Activated CD4-positive, alpha-beta memory T cell treated with anti-CD3 and anti-CD28 coated beads, Interleukin-2, amount 10 ng/mL, durations not matched to agents 7 days and 5 days (primary cell): ENCODE measurements at regions not wholly inside any gene's neighbourhood (a gene's known extent, or its start where the extent isn't known, plus 50 kb on each side); places are given as distances from the start of the nearest gene placed in this dataset.
"Not testable (repeated sequence)": the region's sequence is repeated elsewhere in the genome, so short reads cannot be mapped to it uniquely, and the experiment has no call there.

Source experiments
- CTCF ChIA-PET: fragments of 350-600 bp; sonication (Branson Sonifier 250); formaldehyde crosslinking; loops from one replicate; lab custom pipeline; 2021; ENCODE audit warnings: antibody characterized with exemption, inconsistent platforms; lab: Charles Lee
- POLR2A ChIA-PET: fragments of 350-600 bp; sonication (Branson Sonifier 250); formaldehyde crosslinking; loops from one replicate; lab custom pipeline; 2021; ENCODE audit warnings: antibody characterized with exemption; lab: Charles Lee
- DNase-seq: peaks from one replicate; pipeline ENCODE4 v3.0.0-alpha.2; 2020
- H3K27ac Mint-ChIP-seq: one replicate; pipeline ENCODE4 v1.8.0; 2021; ENCODE audit warnings: mild to moderate bottlenecking, mixed read lengths
- H3K27me3 Mint-ChIP-seq: one replicate; pipeline ENCODE4 v1.8.0; 2021; ENCODE audit warnings: mixed read lengths
- H3K36me3 Mint-ChIP-seq: one replicate; pipeline ENCODE4 v1.8.0; 2021; ENCODE audit warnings: low read depth, mixed read lengths
- H3K4me1 Mint-ChIP-seq: one replicate; pipeline ENCODE4 v1.8.0; 2021; ENCODE audit warnings: mixed read lengths
- H3K4me3 Mint-ChIP-seq: one replicate; pipeline ENCODE4 v1.8.0; 2021; ENCODE audit warnings: mild to moderate bottlenecking, mixed read lengths
- H3K9me3 Mint-ChIP-seq: one replicate; pipeline ENCODE4 v1.8.0; 2021; ENCODE audit warnings: mixed read lengths

DNA sequence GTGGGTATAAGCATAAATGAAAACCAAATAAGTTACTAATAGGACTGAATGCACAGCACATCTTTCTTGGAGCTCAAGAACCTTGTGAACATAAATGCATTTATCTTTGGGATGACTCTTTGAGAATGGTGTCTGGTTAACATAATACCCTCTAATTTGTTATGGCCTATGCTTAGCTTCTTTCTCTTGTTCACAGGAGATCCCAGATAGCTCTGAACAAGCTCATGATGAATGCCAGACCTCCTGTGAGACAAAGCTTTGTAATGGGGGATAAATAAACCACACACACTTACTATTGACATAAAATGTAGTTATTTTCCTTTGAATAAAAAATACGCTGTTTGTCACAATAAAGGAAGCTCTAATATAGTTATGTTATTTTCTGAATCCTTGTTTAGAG is 111.5 kb downstream of the PSAT1 start:
- no peak for DNase-seq
- no peaks in the 10 kb centered on the region for H3K27me3 Mint-ChIP-seq
- H3K9me3 Mint-ChIP-seq, result no peaks in the 10 kb centered on the region
- ChIA-PET CTCF (no interaction called here), POLR2A (no interaction called here)
- no peaks in the 10 kb centered on the region for H3K4me1 Mint-ChIP-seq
- H3K36me3 Mint-ChIP-seq, result no peaks in the 10 kb centered on the region
- no peak overlapping the region for H3K4me3 Mint-ChIP-seq
- H3K27ac Mint-ChIP-seq, result no peak overlapping the region

GRCh38 chr9:78409928-78410510 is 113.1 kb downstream of the PSAT1 start:
- H3K27ac Mint-ChIP-seq, CTCF ChIA-PET, H3K4me1 Mint-ChIP-seq, H3K36me3 Mint-ChIP-seq, H3K27me3 Mint-ChIP-seq, H3K9me3 Mint-ChIP-seq, POLR2A ChIA-PET, H3K4me3 Mint-ChIP-seq, DNase-seq: not testable (repeated sequence)

DNA sequence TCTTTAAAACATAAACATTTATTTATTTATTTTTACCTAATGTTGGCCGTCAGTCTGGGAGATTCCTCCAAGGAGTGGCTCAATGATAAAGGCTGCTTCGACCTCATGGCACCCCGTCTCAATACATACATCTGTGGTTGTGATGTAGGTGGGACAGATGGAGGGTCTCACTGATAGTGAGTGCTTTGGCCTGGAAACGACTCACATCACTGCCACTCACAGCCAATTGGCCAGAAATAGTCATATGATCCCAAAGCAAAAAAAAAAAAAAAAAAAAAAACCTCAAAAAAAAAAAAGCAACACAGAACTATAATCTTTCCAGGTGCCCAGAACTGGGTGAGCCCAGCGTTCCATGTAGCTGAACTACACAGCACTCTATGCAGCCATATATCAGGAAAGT is 125.4 kb downstream of the PSAT1 start:
- H3K27ac Mint-ChIP-seq, result no peak overlapping the region
- ChIA-PET CTCF (no interaction called here), POLR2A (no interaction called here)
- peaks cover 5% of the 10 kb centered on the region for H3K27me3 Mint-ChIP-seq
- H3K4me3 Mint-ChIP-seq, result no peak overlapping the region
- no peaks in the 10 kb centered on the region for H3K36me3 Mint-ChIP-seq
- no peaks in the 10 kb centered on the region for H3K4me1 Mint-ChIP-seq
- no peak for DNase-seq
- no peaks in the 10 kb centered on the region for H3K9me3 Mint-ChIP-seq

DNA sequence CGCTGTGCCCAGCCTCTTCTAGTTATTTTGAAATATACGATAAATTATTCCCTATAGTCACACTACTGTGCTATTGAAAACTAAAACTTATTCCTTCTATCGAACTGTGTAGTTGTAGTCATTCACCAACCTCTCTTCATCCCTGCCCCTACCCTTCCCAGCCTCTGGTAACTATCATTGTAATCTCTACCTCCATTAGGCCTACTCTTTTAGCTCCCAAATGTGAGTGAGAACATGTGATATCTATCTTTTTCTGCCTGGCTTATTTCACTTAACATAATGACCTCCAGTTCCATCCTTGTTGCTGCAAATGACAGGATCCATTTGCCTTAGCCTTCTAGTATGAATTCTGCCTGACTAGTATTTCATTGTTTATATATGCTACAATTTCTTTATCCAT is 127.4 kb downstream of the PSAT1 start:
- POLR2A ChIA-PET, result no interaction called here
- no peaks in the 10 kb centered on the region for H3K9me3 Mint-ChIP-seq
- H3K27ac Mint-ChIP-seq, result no peak overlapping the region
- DNase-seq, result no peak
- no peaks in the 10 kb centered on the region for H3K36me3 Mint-ChIP-seq
- peaks cover 5% of the 10 kb centered on the region for H3K27me3 Mint-ChIP-seq
- CTCF ChIA-PET, result no interaction called here
- H3K4me3 Mint-ChIP-seq, result no peak overlapping the region
- H3K4me1 Mint-ChIP-seq, result peaks cover 2% of the 10 kb centered on the region

- Mint-ChIP-seq H3K9me3 (no peaks in the 10 kb centered on the region), H3K27me3 (peaks cover 5% of the 10 kb centered on the region), H3K27ac (no peak overlapping the region), H3K36me3 (no peaks in the 10 kb centered on the region), H3K4me3 (no peak overlapping the region), H3K4me1 (peaks cover 2% of the 10 kb centered on the region)
- DNase-seq, result no peak
- CTCF ChIA-PET, result no interaction called here
- POLR2A ChIA-PET, result no interaction called here
Measured at GRCh38 chr9:78428640-78429039, 131.7 kb downstream of the PSAT1 start.

DNA sequence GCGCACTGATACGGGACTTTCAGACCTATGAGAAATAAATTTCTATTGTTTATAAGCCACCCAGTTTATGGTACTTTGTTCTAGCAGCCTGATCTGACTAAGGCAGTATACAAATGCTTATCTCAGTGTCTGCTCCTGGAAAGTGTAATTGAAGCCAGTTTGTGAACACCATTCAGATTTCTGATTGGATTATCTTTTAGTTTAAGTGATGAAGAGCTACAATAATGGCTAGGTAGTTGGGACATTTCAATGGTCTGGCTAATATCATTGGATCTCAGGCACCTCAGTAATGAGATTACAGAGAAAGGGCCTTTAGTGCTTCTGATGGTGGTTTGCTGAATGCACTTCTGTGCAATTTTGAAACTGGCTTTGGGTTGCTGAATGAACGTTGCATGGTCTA is 133.5 kb downstream of the PSAT1 start:
- no peak for DNase-seq
- ChIA-PET POLR2A (no interaction called here), CTCF (no interaction called here)
- Mint-ChIP-seq H3K9me3 (no peaks in the 10 kb centered on the region), H3K36me3 (no peaks in the 10 kb centered on the region), H3K27ac (no peak overlapping the region), H3K27me3 (peaks cover 5% of the 10 kb centered on the region), H3K4me1 (peaks cover 2% of the 10 kb centered on the region), H3K4me3 (no peak overlapping the region)

- CTCF ChIA-PET, H3K4me3 Mint-ChIP-seq: not testable (repeated sequence)
Measured at GRCh38 chr9:78431039-78431438, 134.1 kb downstream of the PSAT1 start.

DNA sequence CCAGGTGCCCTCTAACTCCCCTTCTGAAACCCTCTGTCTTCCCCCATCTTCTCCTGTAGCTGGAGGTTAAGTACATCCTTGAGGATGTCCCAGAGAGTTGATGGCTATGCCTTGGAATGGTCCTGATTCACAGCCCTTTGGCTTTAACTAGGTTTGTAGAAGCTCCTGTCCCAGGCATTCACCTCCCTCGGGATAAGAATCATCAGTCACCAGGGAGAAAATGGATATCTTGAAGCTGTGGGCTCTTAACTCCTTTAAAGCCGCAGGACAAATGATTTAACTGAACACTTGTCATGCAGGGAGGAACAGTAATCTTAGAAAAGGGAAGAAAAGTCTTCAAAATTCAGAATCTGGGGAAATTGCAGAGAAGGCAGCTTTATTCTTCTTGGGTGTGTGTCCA is 139.9 kb downstream of the PSAT1 start:
- H3K36me3 Mint-ChIP-seq, result no peaks in the 10 kb centered on the region
- CTCF ChIA-PET, result no interaction called here
- H3K4me1 Mint-ChIP-seq, result peaks cover 4% of the 10 kb centered on the region
- no peak overlapping the region for H3K4me3 Mint-ChIP-seq
- POLR2A ChIA-PET, result no interaction called here
- DNase-seq, result no peak
- peaks cover 8% of the 10 kb centered on the region for H3K27me3 Mint-ChIP-seq
- no peaks in the 10 kb centered on the region for H3K9me3 Mint-ChIP-seq
- no peak overlapping the region for H3K27ac Mint-ChIP-seq

More at GRCh38 chr9:78431039-78431438, 134.1 kb downstream of the PSAT1 start:
- H3K4me1 Mint-ChIP-seq, POLR2A ChIA-PET, DNase-seq, H3K36me3 Mint-ChIP-seq, H3K27me3 Mint-ChIP-seq, H3K9me3 Mint-ChIP-seq, H3K27ac Mint-ChIP-seq: not testable (repeated sequence)

DNA sequence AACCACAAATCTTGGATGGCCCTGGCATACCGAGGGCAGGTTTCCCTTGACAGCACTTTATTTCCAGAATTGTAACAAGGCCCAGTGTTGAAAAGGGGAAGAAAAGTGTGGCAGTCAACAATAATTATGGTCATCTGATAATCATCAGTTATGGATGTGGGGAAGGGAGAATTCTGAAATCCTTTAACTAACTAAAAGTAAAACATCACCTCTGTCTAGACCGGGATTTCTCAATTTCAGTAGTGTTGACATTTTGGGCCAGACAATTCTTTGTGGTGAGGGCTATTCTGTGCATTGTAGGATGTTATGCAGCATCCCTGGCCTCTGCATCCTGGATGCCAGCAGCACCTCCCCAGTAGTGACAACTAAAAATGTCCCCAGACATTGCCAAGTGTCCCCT is 140.4 kb downstream of the PSAT1 start:
- Mint-ChIP-seq H3K27ac (no peak overlapping the region), H3K4me1 (peaks cover 4% of the 10 kb centered on the region)
- CTCF ChIA-PET, result interaction anchor here (1.1 to 1.2 kb wide), 2 partner anchors 12 to 232 kb away, joined by 3 read pairs; no protein-coding TSS in a partner anchor

GRCh38 chr9:78437806-78438205 is 140.9 kb downstream of the PSAT1 start:
- Mint-ChIP-seq H3K4me3 (no peak overlapping the region), H3K27ac (no peak overlapping the region), H3K9me3 (no peaks in the 10 kb centered on the region), H3K36me3 (no peaks in the 10 kb centered on the region), H3K27me3 (peaks cover 8% of the 10 kb centered on the region), H3K4me1 (peaks cover 4% of the 10 kb centered on the region)
- DNase-seq, result no peak
- ChIA-PET POLR2A (no interaction called here), CTCF (interaction anchor here (1.1 to 2.5 kb wide), 3 partner anchors 12 to 231 kb away, joined by 3 to 7 read pairs (median 3); no protein-coding TSS in a partner anchor)

More for the DNA sequence above, 140.4 kb downstream of the PSAT1 start:
- POLR2A ChIA-PET, result no interaction called here
- no peak overlapping the region for H3K4me3 Mint-ChIP-seq
- no peak for DNase-seq
- H3K36me3 Mint-ChIP-seq, result no peaks in the 10 kb centered on the region
- no peaks in the 10 kb centered on the region for H3K9me3 Mint-ChIP-seq
- H3K27me3 Mint-ChIP-seq, result peaks cover 8% of the 10 kb centered on the region

GRCh38 chr9:78438211-78438610 is 141.3 kb downstream of the PSAT1 start:
- no peak for DNase-seq
- peaks cover 8% of the 10 kb centered on the region for H3K27me3 Mint-ChIP-seq
- CTCF ChIA-PET, result interaction anchor here (1.1 to 2.5 kb wide), 4 partner anchors 11 to 231 kb away, joined by 3 to 7 read pairs (median 4); no protein-coding TSS in a partner anchor
- H3K4me1 Mint-ChIP-seq, result peaks cover 4% of the 10 kb centered on the region
- H3K27ac Mint-ChIP-seq, result no peak overlapping the region
- no peaks in the 10 kb centered on the region for H3K36me3 Mint-ChIP-seq
- no peak overlapping the region for H3K4me3 Mint-ChIP-seq
- H3K9me3 Mint-ChIP-seq, result no peaks in the 10 kb centered on the region
- POLR2A ChIA-PET, result no interaction called here

GRCh38 chr9:78438780-78439179 is 141.9 kb downstream of the PSAT1 start:
- CTCF ChIA-PET, result interaction anchor here (1.2 to 2.5 kb wide), 5 partner anchors 10 to 162 kb away, joined by 4 to 13 read pairs (median 6); no protein-coding TSS in a partner anchor
- peaks cover 8% of the 10 kb centered on the region for H3K27me3 Mint-ChIP-seq

GRCh38 chr9:78439190-78439865 is 142.4 kb downstream of the PSAT1 start:
- Mint-ChIP-seq H3K27ac (no peak overlapping the region), H3K9me3 (no peaks in the 10 kb centered on the region), H3K4me3 (no peak overlapping the region), H3K36me3 (no peaks in the 10 kb centered on the region), H3K4me1 (peaks cover 4% of the 10 kb centered on the region), H3K27me3 (peaks cover 8% of the 10 kb centered on the region)
- DNase-seq, result peak; percentile 66
- POLR2A ChIA-PET, result no interaction called here
- CTCF ChIA-PET, result interaction anchor here (0.6 to 2.5 kb wide), 8 partner anchors 9 to 1284 kb away, joined by 3 to 13 read pairs (median 4); no protein-coding TSS in a partner anchor

More at GRCh38 chr9:78438780-78439179, 141.9 kb downstream of the PSAT1 start:
- peaks cover 4% of the 10 kb centered on the region for H3K4me1 Mint-ChIP-seq
- no peak overlapping the region for H3K4me3 Mint-ChIP-seq
- no peak overlapping the region for H3K27ac Mint-ChIP-seq
- H3K9me3 Mint-ChIP-seq, result no peaks in the 10 kb centered on the region
- POLR2A ChIA-PET, result no interaction called here
- no peaks in the 10 kb centered on the region for H3K36me3 Mint-ChIP-seq
- no peak for DNase-seq
